Natural killer cell (primary cell): ENCODE measurements at regions not wholly inside any gene's neighbourhood (a gene's known extent, or its start where the extent isn't known, plus 50 kb on each side); places are given as distances from the start of the nearest gene placed in this dataset.
"Not testable (repeated sequence)": the region's sequence is repeated elsewhere in the genome, so short reads cannot be mapped to it uniquely, and the experiment has no call there.

Source experiments
- ATAC-seq, 3 donors: fragments of 150-1000 bp in 2 of 3; fragments of 200-7000 bp in 1 of 3; cut with Tn5 transposase; 1 replicate in 1 of 3; 2 replicates in 2 of 3; pipeline ENCODE4 v1.10.0; 2021; ENCODE audit warnings: mild to moderate bottlenecking in 2 of 3, moderate library complexity in 2 of 3
- DNase-seq, 2 donors: peaks; one replicate each; pipeline versions ENCODE4 v3.0.0 to v3.0.0-alpha.2; 2013 to 2021; ENCODE audit warnings: mixed read lengths in 1 of 2
- H3K27ac ChIP-seq: one replicate; pipeline ENCODE4 v1.5.1; 2013; ENCODE audit warnings: mild to moderate bottlenecking, low read length
- H3K27me3 ChIP-seq: one replicate; pipeline ENCODE4 v1.6.1; 2013; ENCODE audit warnings: low read length; ENCODE audit not compliant: control insufficient read depth, insufficient read depth
- H3K36me3 ChIP-seq: one replicate; pipeline ENCODE4 v1.6.1; 2013; ENCODE audit warnings: low read length; ENCODE audit not compliant: control insufficient read depth, insufficient read depth
- H3K4me1 ChIP-seq: one replicate; pipeline ENCODE4 v1.6.1; 2013; ENCODE audit warnings: low read length; ENCODE audit not compliant: control insufficient read depth, insufficient read depth
- H3K4me3 ChIP-seq: one replicate; pipeline ENCODE4 v1.5.1; 2013; ENCODE audit warnings: low read length
- H3K9me3 ChIP-seq: one replicate; pipeline ENCODE4 v1.6.1; 2013; ENCODE audit warnings: low read length; ENCODE audit not compliant: control insufficient read depth, insufficient read depth
- H3K27ac Mint-ChIP-seq, 2 donors: one replicate each; pipeline ENCODE4 v1.8.0; 2022; ENCODE audit warnings: mild to moderate bottlenecking in 2 of 2, mixed read lengths in 2 of 2, moderate library complexity in 1 of 2
- H3K27me3 Mint-ChIP-seq, 2 donors: one replicate each; pipeline ENCODE4 v1.8.0; 2022; ENCODE audit warnings: low read depth in 2 of 2, mixed read lengths in 2 of 2
- H3K36me3 Mint-ChIP-seq: one replicate; pipeline ENCODE4 v1.8.0; 2022; ENCODE audit warnings: mixed read lengths
- H3K4me1 Mint-ChIP-seq, 2 donors: one replicate each; pipeline ENCODE4 v1.8.0; 2022; ENCODE audit warnings: mixed read lengths in 2 of 2
- H3K4me3 Mint-ChIP-seq: one replicate; pipeline ENCODE4 v1.8.0; 2022; ENCODE audit warnings: mild to moderate bottlenecking, moderate library complexity, mixed read lengths
- H3K9me3 Mint-ChIP-seq, 2 donors: one replicate each; pipeline ENCODE4 v1.8.0; 2022; ENCODE audit warnings: mixed read lengths in 2 of 2
- WGBS: methylation state at CpG from one replicate; pipeline ENCODE4 v1.1.7; 2013; ENCODE audit warnings: missing lambda C conversion rate; ENCODE audit not compliant: insufficient coverage; 5-methylcytosine and 5-hydroxymethylcytosine counted together
- intact Hi-C: fragments of 100-400 bp; cut with micrococcal nuclease; formaldehyde crosslinking; loops from one replicate; pipeline ENCODE4 v1.14.2; 2022
- TF ChIP-seq, protein P1 (sequence below): fragments of 200-600 bp; IDR thresholded peaks from one replicate; pipeline ENCODE4 v1.8.0; 2022; ENCODE audit warnings: antibody characterized with exemption

DNA sequence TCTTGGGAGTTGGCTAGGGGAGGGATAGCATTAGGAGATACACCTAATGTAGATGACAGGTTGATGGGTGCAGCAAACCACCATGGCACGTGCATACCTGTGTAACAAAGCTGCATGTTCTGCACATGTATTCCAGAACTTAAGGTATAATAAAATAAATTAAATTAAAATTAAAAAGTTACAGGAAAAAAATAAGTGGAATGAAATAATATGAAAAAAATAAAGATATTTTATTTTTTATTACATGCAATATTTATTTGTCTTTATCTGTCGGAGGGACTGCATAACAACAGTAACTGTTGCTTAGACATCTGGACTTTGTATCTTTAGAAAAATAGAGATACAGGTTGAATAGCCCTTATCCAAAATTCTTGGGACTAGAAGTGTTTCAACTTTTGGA, 597.4 kb upstream of the CCDC179 start:
- H3K27me3 ChIP-seq, result no peaks in the 10 kb centered on the region
- DNase-seq (no peak), ATAC-seq (no peak)
- intact Hi-C loops, result no loop called here
- Mint-ChIP-seq H3K27ac (no peak overlapping the region), H3K36me3 (no peaks in the 10 kb centered on the region), H3K4me1 (no peaks in the 10 kb centered on the region), H3K4me3 (no peak overlapping the region), H3K27me3 (no peaks in the 10 kb centered on the region), H3K9me3 (peaks cover 0 to 2% of the 10 kb centered on the region in 2 donors)
- no peak overlapping the region for H3K27ac ChIP-seq
- no peaks in the 10 kb centered on the region for H3K36me3 ChIP-seq
- H3K9me3 ChIP-seq, result no peaks in the 10 kb centered on the region
- H3K4me1 ChIP-seq, result no peaks in the 10 kb centered on the region
- TF ChIP-seq, protein P1, sequence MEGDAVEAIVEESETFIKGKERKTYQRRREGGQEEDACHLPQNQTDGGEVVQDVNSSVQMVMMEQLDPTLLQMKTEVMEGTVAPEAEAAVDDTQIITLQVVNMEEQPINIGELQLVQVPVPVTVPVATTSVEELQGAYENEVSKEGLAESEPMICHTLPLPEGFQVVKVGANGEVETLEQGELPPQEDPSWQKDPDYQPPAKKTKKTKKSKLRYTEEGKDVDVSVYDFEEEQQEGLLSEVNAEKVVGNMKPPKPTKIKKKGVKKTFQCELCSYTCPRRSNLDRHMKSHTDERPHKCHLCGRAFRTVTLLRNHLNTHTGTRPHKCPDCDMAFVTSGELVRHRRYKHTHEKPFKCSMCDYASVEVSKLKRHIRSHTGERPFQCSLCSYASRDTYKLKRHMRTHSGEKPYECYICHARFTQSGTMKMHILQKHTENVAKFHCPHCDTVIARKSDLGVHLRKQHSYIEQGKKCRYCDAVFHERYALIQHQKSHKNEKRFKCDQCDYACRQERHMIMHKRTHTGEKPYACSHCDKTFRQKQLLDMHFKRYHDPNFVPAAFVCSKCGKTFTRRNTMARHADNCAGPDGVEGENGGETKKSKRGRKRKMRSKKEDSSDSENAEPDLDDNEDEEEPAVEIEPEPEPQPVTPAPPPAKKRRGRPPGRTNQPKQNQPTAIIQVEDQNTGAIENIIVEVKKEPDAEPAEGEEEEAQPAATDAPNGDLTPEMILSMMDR, result no peak
- H3K4me3 ChIP-seq, result no peak overlapping the region
- WGBS, result 100% methylated on average over 2 of the region's 2 CpGs

DNA sequence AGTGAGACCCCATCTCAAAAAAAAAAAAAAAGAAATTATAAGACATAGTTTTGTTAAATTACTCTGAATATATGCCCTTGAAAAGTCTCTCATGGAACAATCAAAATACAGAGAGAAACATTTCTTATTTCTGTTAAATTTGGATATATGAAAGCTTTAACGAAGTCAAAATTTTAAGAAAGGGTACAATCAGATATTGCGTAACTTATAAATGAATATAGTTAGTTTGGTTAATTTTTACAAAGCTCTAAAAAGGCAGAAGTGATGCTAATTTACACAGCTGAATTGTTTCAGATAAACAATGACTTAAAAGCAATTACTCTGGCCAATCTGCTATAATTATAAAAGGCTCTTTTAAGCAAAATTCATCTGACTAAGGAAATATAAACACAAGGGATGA, 611.6 kb upstream of the CCDC179 start:
- no peaks in the 10 kb centered on the region for H3K4me1 ChIP-seq
- no peaks in the 10 kb centered on the region for H3K36me3 ChIP-seq
- ATAC-seq, result no peak
- DNase-seq, result no peak
- Mint-ChIP-seq H3K27me3 (peaks cover 0 to 5% of the 10 kb centered on the region in 2 donors), H3K36me3 (no peaks in the 10 kb centered on the region), H3K4me1 (no peaks in the 10 kb centered on the region), H3K4me3 (no peak overlapping the region), H3K9me3 (no peaks in the 10 kb centered on the region), H3K27ac (no peak overlapping the region)
- H3K9me3 ChIP-seq, result no peaks in the 10 kb centered on the region
- TF ChIP-seq, protein P1, result no peak
- H3K27me3 ChIP-seq, result no peaks in the 10 kb centered on the region
- no peak overlapping the region for H3K4me3 ChIP-seq
- intact Hi-C loops, result no loop called here
- H3K27ac ChIP-seq, result no peak overlapping the region
- 93% methylated on average over 2 of the region's 2 CpGs for WGBS

DNA sequence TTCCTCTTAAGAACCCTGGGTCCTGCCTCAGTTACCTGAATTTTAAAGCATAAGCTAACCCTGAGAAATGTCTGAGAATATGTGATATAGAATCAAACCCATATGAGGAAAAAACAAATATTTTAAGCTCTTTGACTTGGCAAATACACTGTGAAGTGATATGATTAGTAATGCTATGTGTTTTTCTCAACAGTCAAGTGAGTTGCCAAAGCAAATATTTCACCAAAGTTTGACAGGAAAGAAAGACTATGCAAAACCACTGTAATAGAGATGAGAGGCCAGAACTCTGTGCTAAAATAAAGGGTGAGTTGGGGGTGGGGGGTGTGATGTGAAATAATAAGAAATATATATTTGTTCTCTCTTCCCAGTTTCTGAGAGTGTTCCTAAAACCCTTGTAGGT, 613.5 kb upstream of the CCDC179 start:
- DNase-seq (no peak), ATAC-seq (no peak)
- Histone ChIP-seq H3K36me3 (no peaks in the 10 kb centered on the region), H3K27me3 (no peaks in the 10 kb centered on the region), H3K9me3 (no peaks in the 10 kb centered on the region), H3K4me1 (no peaks in the 10 kb centered on the region), H3K4me3 (no peak overlapping the region), H3K27ac (no peak overlapping the region)
- peaks cover 0 to 2% of the 10 kb centered on the region in 2 donors for H3K27me3 Mint-ChIP-seq
- H3K4me3 Mint-ChIP-seq, result no peak overlapping the region
- H3K36me3 Mint-ChIP-seq, result no peaks in the 10 kb centered on the region
- TF ChIP-seq, protein P1, result no peak
- H3K4me1 Mint-ChIP-seq, result no peaks in the 10 kb centered on the region
- H3K9me3 Mint-ChIP-seq, result no peaks in the 10 kb centered on the region
- intact Hi-C loops, result no loop called here
- no peak overlapping the region for H3K27ac Mint-ChIP-seq

DNA sequence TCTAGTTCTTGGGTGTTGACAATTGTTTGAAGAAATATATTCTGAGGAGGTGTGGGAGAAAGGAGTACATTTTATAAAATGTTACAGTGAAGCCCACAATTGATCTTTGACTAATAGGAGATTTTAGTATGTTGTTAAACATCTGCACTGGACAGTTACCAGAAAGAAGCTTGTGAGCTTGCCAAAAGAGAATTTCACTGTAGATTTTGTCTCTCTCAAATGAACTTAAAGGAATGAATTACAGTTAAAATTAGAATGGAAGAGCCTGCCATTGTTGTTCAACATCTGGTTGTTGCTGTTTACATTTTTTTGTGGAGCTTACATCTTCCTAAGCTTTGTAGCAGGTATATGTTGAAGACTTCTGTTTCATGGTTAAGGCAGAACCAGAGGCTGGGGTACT, 620.5 kb upstream of the CCDC179 start:
- Mint-ChIP-seq H3K36me3 (peaks cover 11% of the 10 kb centered on the region), H3K27ac (no peak overlapping the region), H3K27me3 (no peaks in the 10 kb centered on the region), H3K4me1 (no peaks in the 10 kb centered on the region), H3K4me3 (no peak overlapping the region), H3K9me3 (peaks cover 2 to 6% of the 10 kb centered on the region in 2 donors)
- intact Hi-C loops, result no loop called here
- H3K36me3 ChIP-seq, result no peaks in the 10 kb centered on the region
- no peak overlapping the region for H3K4me3 ChIP-seq
- TF ChIP-seq, protein P1, result no peak
- no peaks in the 10 kb centered on the region for H3K27me3 ChIP-seq
- DNase-seq (no peak), ATAC-seq (no peak)
- H3K9me3 ChIP-seq, result no peaks in the 10 kb centered on the region
- no peak overlapping the region for H3K27ac ChIP-seq
- H3K4me1 ChIP-seq, result no peaks in the 10 kb centered on the region

DNA sequence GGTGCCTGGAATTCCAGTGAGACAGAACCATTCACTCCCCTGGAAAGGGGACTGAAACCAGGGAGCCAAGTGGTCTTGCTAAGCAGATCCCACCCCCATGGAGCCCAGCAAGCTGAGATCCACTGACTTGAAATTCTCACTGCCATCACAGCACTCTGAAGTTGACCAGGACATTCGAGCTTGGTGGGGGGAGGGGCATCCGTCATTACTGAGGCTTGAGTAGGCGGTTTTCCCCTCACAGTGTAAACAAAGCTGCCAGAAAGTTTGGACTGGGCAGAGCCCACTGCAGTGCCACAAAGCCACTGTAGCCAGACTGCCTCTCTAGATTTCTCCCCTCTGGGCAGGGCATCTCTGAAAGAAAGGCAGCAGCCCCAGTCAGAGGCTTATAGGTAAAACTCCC, 623.9 kb upstream of the CCDC179 start:
- Mint-ChIP-seq H3K9me3 (peaks cover 6 to 14% of the 10 kb centered on the region in 2 donors), H3K36me3 (peaks cover 18% of the 10 kb centered on the region)
- H3K4me3 ChIP-seq, H3K27ac ChIP-seq, H3K36me3 ChIP-seq, H3K27me3 Mint-ChIP-seq, H3K4me3 Mint-ChIP-seq, H3K27me3 ChIP-seq, H3K27ac Mint-ChIP-seq, intact Hi-C loops, H3K4me1 ChIP-seq, H3K9me3 ChIP-seq, H3K4me1 Mint-ChIP-seq, ATAC-seq, DNase-seq: not testable (repeated sequence)
- 90% methylated on average over 3 of the region's 3 CpGs for WGBS

DNA sequence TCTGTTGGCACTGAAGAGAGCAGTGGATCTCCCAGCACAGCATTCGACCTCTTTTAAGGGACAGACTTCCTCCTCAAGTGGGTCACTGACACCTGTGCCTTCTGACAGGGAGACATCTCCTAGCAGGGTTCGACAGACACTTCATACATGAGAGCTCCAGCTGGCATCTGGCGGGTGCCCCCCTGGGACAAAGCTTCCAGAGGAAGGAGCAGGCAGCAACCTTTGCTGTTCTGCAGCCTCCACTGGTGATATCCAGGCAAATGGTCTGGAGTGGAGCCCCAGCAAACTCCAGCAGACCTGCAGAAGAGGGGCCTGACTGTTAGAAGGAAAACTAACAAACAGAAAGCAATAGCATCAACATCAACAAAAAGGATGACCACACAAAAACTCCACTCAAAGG, 624.3 kb upstream of the CCDC179 start:
- H3K27me3 ChIP-seq, H3K4me1 Mint-ChIP-seq, H3K4me3 Mint-ChIP-seq, H3K27ac ChIP-seq, H3K9me3 ChIP-seq, ATAC-seq, H3K27me3 Mint-ChIP-seq, H3K4me3 ChIP-seq, DNase-seq, H3K4me1 ChIP-seq, H3K27ac Mint-ChIP-seq, intact Hi-C loops, H3K36me3 ChIP-seq: not testable (repeated sequence)
- Mint-ChIP-seq H3K9me3 (peaks cover 8 to 14% of the 10 kb centered on the region in 2 donors), H3K36me3 (peaks cover 18% of the 10 kb centered on the region)
- WGBS, result 74% methylated on average over 3 of the region's 3 CpGs
